BJ (cell line): ENCODE measurements at regions not wholly inside any gene's neighbourhood (a gene's known extent, or its start where the extent isn't known, plus 50 kb on each side); places are given as distances from the start of the nearest gene placed in this dataset.

Experiments
- CTCF ChIA-PET: fragments of 350-600 bp; formaldehyde crosslinking; extraction: SDS; loops from one replicate; lab custom pipeline; 2021; ENCODE audit warnings: antibody characterized with exemption, inconsistent platforms; lab: Yijun Ruan, JAX
- POLR2A ChIA-PET: fragments of 300-600 bp; sonication (Branson Sonifier 250); formaldehyde crosslinking; extraction: SDS; loops from one replicate; lab custom pipeline; 2021; ENCODE audit warnings: antibody characterized with exemption; lab: Charles Lee
- DNase-seq: peaks from one replicate; pipeline ENCODE4 v3.0.0-alpha.2; 2011; ENCODE audit warnings: low read depth
- H3K27me3 ChIP-seq: 2 replicates; pipeline ENCODE4 v1.6.0; 2011; ENCODE audit warnings: low read length; ENCODE audit not compliant: control insufficient read depth, insufficient read depth
- H3K36me3 ChIP-seq: 2 replicates; pipeline ENCODE4 v1.5.1; 2011; ENCODE audit warnings: low read length; ENCODE audit not compliant: control insufficient read depth, insufficient read depth
- H3K4me3 ChIP-seq: 2 replicates; pipeline ENCODE4 v1.5.1; 2011; ENCODE audit warnings: low read depth, mild to moderate bottlenecking, control low read depth, low read length
- TF ChIP-seq, protein P1 (sequence below): IDR thresholded peaks from 2 replicates; pipeline ENCODE4 v1.5.1; 2011; ENCODE audit warnings: low read depth, mild to moderate bottlenecking, control low read depth, inconsistent platforms, low read length, moderate library complexity; ENCODE audit not compliant: insufficient read depth

DNA sequence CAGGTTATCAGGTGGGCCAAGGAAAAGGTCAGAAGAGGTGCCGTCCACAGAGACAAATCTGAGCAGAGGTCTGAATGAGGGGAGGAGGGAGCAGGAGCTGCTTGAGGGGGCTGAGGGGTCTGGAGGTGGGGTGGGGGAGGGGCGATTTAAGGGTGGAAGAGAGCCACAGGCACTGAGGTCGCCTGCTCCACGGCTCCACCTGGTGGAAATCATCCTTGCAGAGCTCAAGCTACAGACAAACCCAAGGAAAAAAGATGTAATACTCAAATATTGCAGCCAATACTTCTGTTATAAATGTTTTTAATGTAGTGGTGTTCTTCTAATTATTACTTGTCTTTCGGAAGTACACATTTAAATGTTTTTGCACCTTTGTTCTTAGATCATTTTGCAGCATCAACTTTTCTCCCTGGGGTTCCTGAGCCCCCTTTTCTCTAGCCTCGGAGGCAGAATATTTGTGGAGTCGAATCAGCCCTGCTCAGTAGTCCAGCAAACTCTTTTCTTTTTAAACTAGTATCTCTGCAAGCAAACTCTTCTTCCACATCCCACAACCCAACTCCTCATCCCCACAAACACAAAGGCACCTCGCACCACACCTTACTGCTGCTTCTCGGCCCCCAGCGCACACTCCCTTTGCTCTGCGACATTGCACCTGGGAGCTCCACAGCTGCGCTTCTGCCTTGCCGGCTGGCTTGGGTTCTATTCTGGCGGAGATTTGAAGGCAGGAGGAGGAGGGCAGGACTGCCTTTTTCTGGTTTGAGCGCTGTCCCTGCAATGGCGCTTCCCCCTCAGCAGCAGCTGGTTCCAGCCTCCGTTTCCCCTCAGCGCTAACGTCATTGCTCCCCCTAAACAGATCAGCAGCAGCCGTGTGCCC is 51.0 kb upstream of the TFAP2A start:
- Histone ChIP-seq H3K27me3 (no peaks in the 10 kb centered on the region), H3K36me3 (no peaks in the 10 kb centered on the region), H3K4me3 (no peak overlapping the region)
- DNase-seq: no peak
- TF ChIP-seq, protein P1, sequence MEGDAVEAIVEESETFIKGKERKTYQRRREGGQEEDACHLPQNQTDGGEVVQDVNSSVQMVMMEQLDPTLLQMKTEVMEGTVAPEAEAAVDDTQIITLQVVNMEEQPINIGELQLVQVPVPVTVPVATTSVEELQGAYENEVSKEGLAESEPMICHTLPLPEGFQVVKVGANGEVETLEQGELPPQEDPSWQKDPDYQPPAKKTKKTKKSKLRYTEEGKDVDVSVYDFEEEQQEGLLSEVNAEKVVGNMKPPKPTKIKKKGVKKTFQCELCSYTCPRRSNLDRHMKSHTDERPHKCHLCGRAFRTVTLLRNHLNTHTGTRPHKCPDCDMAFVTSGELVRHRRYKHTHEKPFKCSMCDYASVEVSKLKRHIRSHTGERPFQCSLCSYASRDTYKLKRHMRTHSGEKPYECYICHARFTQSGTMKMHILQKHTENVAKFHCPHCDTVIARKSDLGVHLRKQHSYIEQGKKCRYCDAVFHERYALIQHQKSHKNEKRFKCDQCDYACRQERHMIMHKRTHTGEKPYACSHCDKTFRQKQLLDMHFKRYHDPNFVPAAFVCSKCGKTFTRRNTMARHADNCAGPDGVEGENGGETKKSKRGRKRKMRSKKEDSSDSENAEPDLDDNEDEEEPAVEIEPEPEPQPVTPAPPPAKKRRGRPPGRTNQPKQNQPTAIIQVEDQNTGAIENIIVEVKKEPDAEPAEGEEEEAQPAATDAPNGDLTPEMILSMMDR: peak; percentile 67
- CTCF ChIA-PET: interaction anchor here (0.7 to 3.1 kb wide), 12 partner anchors 8 to 63 kb away, joined by 3 to 16 read pairs (median 4); no protein-coding TSS in a partner anchor
- POLR2A ChIA-PET: no interaction called here
